ENCODE measurements at regions not wholly inside any gene's neighbourhood (a gene's known extent, or its start where the extent isn't known, plus 50 kb on each side); places are given as distances from the start of the nearest gene placed in this dataset.

- no peaks in the 10 kb centered on the region for H3K9me2 ChIP-seq (replicated peaks; ENCODE audit: control insufficient read depth, low read length)
- H3K4me3 ChIP-seq (ENCODE audit: low read length), result no peak overlapping the region
- H3K27ac ChIP-seq (ENCODE audit: low read depth, low read length), result no peak overlapping the region
- no peak overlapping the region for H3K4me2 ChIP-seq (ENCODE audit: low read length)
- TF ChIP-seq, protein P1, sequence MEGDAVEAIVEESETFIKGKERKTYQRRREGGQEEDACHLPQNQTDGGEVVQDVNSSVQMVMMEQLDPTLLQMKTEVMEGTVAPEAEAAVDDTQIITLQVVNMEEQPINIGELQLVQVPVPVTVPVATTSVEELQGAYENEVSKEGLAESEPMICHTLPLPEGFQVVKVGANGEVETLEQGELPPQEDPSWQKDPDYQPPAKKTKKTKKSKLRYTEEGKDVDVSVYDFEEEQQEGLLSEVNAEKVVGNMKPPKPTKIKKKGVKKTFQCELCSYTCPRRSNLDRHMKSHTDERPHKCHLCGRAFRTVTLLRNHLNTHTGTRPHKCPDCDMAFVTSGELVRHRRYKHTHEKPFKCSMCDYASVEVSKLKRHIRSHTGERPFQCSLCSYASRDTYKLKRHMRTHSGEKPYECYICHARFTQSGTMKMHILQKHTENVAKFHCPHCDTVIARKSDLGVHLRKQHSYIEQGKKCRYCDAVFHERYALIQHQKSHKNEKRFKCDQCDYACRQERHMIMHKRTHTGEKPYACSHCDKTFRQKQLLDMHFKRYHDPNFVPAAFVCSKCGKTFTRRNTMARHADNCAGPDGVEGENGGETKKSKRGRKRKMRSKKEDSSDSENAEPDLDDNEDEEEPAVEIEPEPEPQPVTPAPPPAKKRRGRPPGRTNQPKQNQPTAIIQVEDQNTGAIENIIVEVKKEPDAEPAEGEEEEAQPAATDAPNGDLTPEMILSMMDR (IDR thresholded peaks at IDR 0.05; ENCODE audit: low read depth, low read length, poor library complexity, severe bottlenecking), result no peak
- TF ChIP-seq EZH2phosphoT487 (IDR thresholded peaks at IDR 0.05; ENCODE audit: borderline replicate concordance, low read length), result no peak
- H4K20me1 ChIP-seq (ENCODE audit: control insufficient read depth, insufficient read depth, low read depth, low read length), result no peaks in the 10 kb centered on the region
- H3K36me3 ChIP-seq (ENCODE audit: control insufficient read depth, low read length), result no peaks in the 10 kb centered on the region
- H3K9me3 ChIP-seq (ENCODE audit: control insufficient read depth, insufficient read depth, low read length), result no peaks in the 10 kb centered on the region
- H3F3A ChIP-seq (ENCODE audit: control insufficient read depth, insufficient read depth), result no peaks in the 10 kb centered on the region
- no peaks in the 10 kb centered on the region for H3K79me2 ChIP-seq (ENCODE audit: control insufficient read depth, low read length)
- no peaks in the 10 kb centered on the region for H3K4me1 ChIP-seq (ENCODE audit: control insufficient read depth, low read length)
- H3K27me3 ChIP-seq (ENCODE audit: control insufficient read depth, low read length), result no peaks in the 10 kb centered on the region
Measured at GRCh38 chr1:60572378-60572777, 498.8 kb upstream of the C1orf87 start.

GRCh38 chr1:60571811-60572210, 498.2 kb upstream of the C1orf87 start:
- no peaks in the 10 kb centered on the region for H3K27me3 ChIP-seq (ENCODE audit: control insufficient read depth, low read length)
- TF ChIP-seq EZH2phosphoT487 (IDR thresholded peaks at IDR 0.05; ENCODE audit: borderline replicate concordance, low read length), result no peak
- TF ChIP-seq, protein P1 (IDR thresholded peaks at IDR 0.05; ENCODE audit: low read depth, low read length, poor library complexity, severe bottlenecking), result no peak
- H3K9me2 ChIP-seq (replicated peaks; ENCODE audit: control insufficient read depth, low read length), result no peaks in the 10 kb centered on the region
- H3K4me2 ChIP-seq (ENCODE audit: low read length), result no peak overlapping the region
- H4K20me1 ChIP-seq (ENCODE audit: control insufficient read depth, insufficient read depth, low read depth, low read length), result no peaks in the 10 kb centered on the region
- H3K79me2 ChIP-seq (ENCODE audit: control insufficient read depth, low read length), result no peaks in the 10 kb centered on the region
- H3K9me3 ChIP-seq (ENCODE audit: control insufficient read depth, insufficient read depth, low read length), result no peaks in the 10 kb centered on the region
- no peaks in the 10 kb centered on the region for H3K4me1 ChIP-seq (ENCODE audit: control insufficient read depth, low read length)
- no peak overlapping the region for H3K27ac ChIP-seq (ENCODE audit: low read depth, low read length)
- no peak overlapping the region for H3K4me3 ChIP-seq (ENCODE audit: low read length)
- no peaks in the 10 kb centered on the region for H3K36me3 ChIP-seq (ENCODE audit: control insufficient read depth, low read length)
- no peaks in the 10 kb centered on the region for H3F3A ChIP-seq (ENCODE audit: control insufficient read depth, insufficient read depth)

DNA sequence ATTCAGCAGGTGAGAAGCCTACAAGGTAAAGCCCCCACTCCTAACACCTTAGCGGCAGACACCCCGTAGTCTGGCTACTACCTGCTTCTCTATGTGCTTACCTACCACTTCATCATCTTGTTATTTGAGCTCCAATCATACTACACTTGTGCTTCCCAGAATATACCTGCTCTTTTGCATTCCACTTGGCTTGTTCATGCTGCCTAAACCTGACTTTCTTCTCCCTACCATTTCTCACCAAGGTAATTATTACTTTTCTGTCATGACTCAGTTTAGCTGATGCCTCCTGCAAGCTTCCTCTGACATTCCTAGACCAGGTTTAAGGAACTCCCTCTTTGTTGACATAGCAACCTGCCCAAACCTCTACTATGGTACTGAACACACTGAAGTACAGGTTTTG, 495.6 kb upstream of the C1orf87 start:
- TF ChIP-seq, protein P1 (IDR thresholded peaks at IDR 0.05; ENCODE audit: low read depth, low read length, poor library complexity, severe bottlenecking), result no peak
- TF ChIP-seq EZH2phosphoT487 (IDR thresholded peaks at IDR 0.05; ENCODE audit: borderline replicate concordance, low read length), result no peak

DNA sequence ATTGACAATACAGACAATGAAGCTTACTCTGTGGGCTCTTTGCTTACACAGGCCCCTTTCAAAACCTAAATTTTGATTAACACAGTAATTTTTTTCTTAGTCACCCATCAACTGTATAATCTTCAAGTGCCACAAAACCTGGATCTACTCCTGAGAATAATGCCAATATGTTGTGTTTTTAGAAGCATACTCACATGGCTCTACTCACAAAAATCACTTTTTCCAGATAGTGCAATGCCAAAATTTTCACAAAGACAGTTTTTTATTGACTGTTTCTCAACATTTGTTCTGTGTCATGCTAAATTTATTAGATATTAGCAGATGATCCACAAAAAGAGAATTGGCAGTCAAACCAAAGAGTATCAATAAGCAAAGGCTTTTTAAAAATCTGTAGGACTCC, 493.7 kb upstream of the C1orf87 start:
- Histone ChIP-seq H3K4me3 (ENCODE audit: low read length) (no peak overlapping the region), H3K9me3 (ENCODE audit: control insufficient read depth, insufficient read depth, low read length) (no peaks in the 10 kb centered on the region), H3K4me2 (ENCODE audit: low read length) (no peak overlapping the region), H3K4me1 (ENCODE audit: control insufficient read depth, low read length) (no peaks in the 10 kb centered on the region), H3F3A (ENCODE audit: control insufficient read depth, insufficient read depth) (no peaks in the 10 kb centered on the region), H3K79me2 (ENCODE audit: control insufficient read depth, low read length) (no peaks in the 10 kb centered on the region), H3K27me3 (ENCODE audit: control insufficient read depth, low read length) (no peaks in the 10 kb centered on the region), H3K27ac (ENCODE audit: low read depth, low read length) (no peak overlapping the region), H4K20me1 (ENCODE audit: control insufficient read depth, insufficient read depth, low read depth, low read length) (no peaks in the 10 kb centered on the region), H3K36me3 (ENCODE audit: control insufficient read depth, low read length) (no peaks in the 10 kb centered on the region), H3K9me2 (replicated peaks; ENCODE audit: control insufficient read depth, low read length) (no peaks in the 10 kb centered on the region)
- TF ChIP-seq EZH2phosphoT487 (IDR thresholded peaks at IDR 0.05; ENCODE audit: borderline replicate concordance, low read length), result no peak
- TF ChIP-seq, protein P1 (IDR thresholded peaks at IDR 0.05; ENCODE audit: low read depth, low read length, poor library complexity, severe bottlenecking), result no peak

More for the DNA sequence above, 495.6 kb upstream of the C1orf87 start:
- no peaks in the 10 kb centered on the region for H4K20me1 ChIP-seq (ENCODE audit: control insufficient read depth, insufficient read depth, low read depth, low read length)
- no peaks in the 10 kb centered on the region for H3K4me1 ChIP-seq (ENCODE audit: control insufficient read depth, low read length)
- no peak overlapping the region for H3K4me2 ChIP-seq (ENCODE audit: low read length)
- H3K4me3 ChIP-seq (ENCODE audit: low read length), result no peak overlapping the region
- H3K9me3 ChIP-seq (ENCODE audit: control insufficient read depth, insufficient read depth, low read length), result no peaks in the 10 kb centered on the region
- no peak overlapping the region for H3K27ac ChIP-seq (ENCODE audit: low read depth, low read length)
- H3K36me3 ChIP-seq (ENCODE audit: control insufficient read depth, low read length), result no peaks in the 10 kb centered on the region
- no peaks in the 10 kb centered on the region for H3K79me2 ChIP-seq (ENCODE audit: control insufficient read depth, low read length)
- no peaks in the 10 kb centered on the region for H3F3A ChIP-seq (ENCODE audit: control insufficient read depth, insufficient read depth)
- H3K27me3 ChIP-seq (ENCODE audit: control insufficient read depth, low read length), result no peaks in the 10 kb centered on the region
- H3K9me2 ChIP-seq (replicated peaks; ENCODE audit: control insufficient read depth, low read length), result no peaks in the 10 kb centered on the region

Data from DOHH2 (cell line).